Colon (tissue), 2 donors: ENCODE measurements at regions not wholly inside any gene's neighbourhood (a gene's known extent, or its start where the extent isn't known, plus 50 kb on each side); places are given as distances from the start of the nearest gene placed in this dataset.
"Not testable (repeated sequence)": the region's sequence is repeated elsewhere in the genome, so short reads cannot be mapped to it uniquely, and the experiment has no call there.

Experiments
- FAIRE-seq: peaks from 2 replicates; lab custom pipeline; 2012; peaks lifted over from hg19 to GRCh38; lab: Jason Lieb, UNC
- donor health status: control.
- donor health status: control.

DNA sequence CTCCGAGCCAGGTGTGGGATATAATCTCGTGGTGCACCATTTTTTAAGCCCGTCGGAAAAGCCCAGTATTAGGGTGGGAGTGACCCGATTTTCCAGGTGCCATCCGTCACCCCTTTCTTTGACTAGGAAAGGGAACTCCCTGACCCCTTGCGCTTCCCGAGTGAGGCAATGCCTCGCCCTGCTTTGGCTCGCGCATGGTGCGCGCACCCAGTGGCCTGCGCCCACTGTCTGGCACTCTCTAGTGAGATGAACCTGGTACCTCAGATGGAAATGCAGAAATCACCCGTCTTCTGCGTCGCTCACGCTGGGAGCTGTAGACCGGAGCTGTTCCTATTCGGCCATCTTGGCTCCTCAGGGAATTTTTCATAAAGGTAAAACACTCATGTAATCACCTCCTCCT lies 63.9 kb downstream of the RWDD3 start:
- FAIRE-seq: not testable (repeated sequence)

DNA sequence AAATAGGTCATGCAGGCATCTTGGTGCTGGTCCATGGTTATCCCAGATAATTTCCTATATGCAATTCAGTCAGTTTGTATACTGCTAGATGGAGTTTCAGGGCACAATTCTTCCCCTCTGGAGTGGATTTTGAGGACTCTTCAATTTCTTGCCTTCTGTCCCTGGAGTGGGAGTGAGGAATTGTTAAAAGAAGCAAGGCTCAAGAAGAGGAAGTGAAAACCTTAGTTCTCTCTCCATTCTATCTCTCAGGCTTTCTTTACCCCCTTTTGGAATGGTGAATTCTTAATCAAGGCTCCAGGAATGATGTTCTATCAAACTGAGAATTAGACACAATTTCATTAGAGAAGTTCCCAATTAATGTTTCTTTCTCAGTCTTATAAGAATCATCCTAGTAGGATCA lies 67.1 kb downstream of the RWDD3 start:
- no peak for FAIRE-seq

DNA sequence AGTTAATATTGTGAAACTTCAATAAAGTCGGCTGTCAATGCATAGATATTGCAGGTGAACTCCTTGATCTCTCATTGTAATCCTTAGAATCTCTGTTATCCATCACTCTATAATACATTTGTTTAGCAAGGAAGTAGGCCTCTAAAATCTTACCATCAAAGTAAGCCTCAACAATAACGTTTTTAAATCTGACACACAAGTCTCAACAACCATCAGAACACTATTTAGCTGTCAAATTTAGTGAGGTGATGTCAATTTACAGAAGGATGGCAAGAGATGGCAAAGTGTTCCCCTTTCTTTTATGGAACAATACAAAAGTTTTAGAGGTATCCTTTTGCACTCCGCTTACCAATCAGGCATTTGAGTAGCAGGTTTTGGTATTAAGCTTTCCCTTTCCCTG lies 67.6 kb downstream of the RWDD3 start:
- no peak for FAIRE-seq

- FAIRE-seq: no peak
These were observed 70.8 kb downstream of the RWDD3 start for GRCh38 chr1:95304803-95305202.

GRCh38 chr1:95308276-95309030 lies 74.4 kb downstream of the RWDD3 start:
- no peak for FAIRE-seq

- FAIRE-seq: no peak
These were observed 75.0 kb downstream of the RWDD3 start for GRCh38 chr1:95309031-95309471.

DNA sequence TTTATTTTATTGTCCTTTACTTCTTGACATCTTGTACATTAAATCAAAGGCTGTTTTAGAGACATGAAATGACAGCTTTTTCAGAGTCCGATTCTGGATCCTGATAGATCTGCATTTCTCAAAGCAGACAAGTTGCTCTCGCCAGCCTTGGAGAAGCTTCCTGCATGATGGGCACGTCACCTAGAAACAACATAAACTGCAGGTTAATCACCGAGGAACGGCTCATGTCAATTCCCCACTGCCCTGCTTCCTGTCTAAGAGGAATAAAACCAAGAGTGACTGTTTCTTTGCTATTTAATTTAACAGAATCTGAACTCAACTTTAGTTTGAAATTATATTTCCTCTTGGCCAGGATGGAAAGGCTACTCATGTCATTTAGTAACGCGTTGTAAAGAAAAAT lies 77.0 kb downstream of the RWDD3 start:
- no peak for FAIRE-seq

GRCh38 chr1:95311762-95312161 lies 77.8 kb downstream of the RWDD3 start:
- no peak for FAIRE-seq

- FAIRE-seq: no peak
These were observed 78.2 kb downstream of the RWDD3 start for GRCh38 chr1:95312181-95312580.

GRCh38 chr1:95313527-95313926 lies 79.5 kb downstream of the RWDD3 start:
- no peak for FAIRE-seq

- no peak for FAIRE-seq
These were observed 87.5 kb downstream of the RWDD3 start for GRCh38 chr1:95321531-95321930.

DNA sequence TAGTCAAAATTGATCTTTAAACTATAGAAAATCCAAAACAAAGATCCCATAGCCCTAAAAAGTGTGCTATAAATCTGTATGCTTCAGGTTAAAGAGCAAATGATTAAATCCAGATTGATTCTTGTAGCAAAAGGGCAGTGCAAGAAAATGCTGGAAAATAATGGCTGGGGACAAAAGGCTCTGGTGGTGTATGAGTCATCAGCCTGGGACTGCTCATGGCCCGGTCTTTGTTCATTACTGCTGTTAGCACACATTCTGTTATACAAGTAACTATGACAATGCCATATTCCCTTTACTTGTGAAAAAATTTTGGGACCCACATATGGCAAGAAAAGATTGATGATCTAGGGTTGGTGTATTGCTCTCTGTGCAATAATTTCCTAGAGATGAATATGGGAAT lies 89.1 kb downstream of the RWDD3 start:
- no peak for FAIRE-seq

DNA sequence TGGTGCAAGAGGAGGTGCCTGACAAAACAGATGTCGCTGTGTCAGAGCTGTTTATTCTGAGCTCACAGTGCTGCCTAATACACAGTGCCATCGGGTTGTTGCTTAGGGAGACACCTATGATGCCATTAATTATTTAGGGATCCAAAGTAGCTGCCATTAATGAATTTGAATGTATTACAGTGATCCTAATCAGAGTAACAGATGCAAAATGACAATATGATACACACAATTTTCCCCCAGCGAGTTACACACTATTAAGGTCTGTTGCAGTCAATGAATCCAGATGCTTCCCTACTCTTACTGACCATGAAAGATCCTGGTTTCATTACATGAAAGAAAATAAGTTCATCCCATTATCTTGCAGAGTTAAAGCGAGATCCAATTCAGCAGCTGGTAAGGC lies 91.3 kb downstream of the RWDD3 start:
- no peak for FAIRE-seq

GRCh38 chr1:95326023-95326422 lies 92.0 kb downstream of the RWDD3 start:
- FAIRE-seq: no peak

GRCh38 chr1:95332754-95333153 lies 98.7 kb downstream of the RWDD3 start:
- FAIRE-seq: no peak

GRCh38 chr1:95339377-95339776 lies 105.4 kb downstream of the RWDD3 start:
- no peak for FAIRE-seq

DNA sequence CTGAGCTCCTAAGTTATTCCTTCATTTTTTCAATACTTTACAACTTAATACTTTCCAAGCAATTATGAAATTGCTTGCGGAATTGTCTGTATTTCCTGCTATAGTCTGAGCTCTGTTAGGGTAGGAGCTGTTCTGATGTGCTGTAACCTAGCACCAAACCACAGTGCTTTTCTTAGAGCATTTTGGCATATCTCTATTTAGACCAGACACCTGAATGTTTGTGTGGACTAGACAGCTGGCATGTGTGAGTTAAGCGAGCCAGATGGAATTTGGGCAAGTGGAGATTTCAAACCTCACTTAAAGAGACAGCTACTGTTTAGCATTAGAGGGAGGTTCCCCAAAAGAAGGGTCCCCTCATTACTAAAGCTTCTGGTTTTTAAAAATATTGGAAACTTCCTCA lies 106.1 kb downstream of the RWDD3 start:
- no peak for FAIRE-seq

GRCh38 chr1:95352767-95353166 lies 118.8 kb downstream of the RWDD3 start:
- FAIRE-seq: no peak

DNA sequence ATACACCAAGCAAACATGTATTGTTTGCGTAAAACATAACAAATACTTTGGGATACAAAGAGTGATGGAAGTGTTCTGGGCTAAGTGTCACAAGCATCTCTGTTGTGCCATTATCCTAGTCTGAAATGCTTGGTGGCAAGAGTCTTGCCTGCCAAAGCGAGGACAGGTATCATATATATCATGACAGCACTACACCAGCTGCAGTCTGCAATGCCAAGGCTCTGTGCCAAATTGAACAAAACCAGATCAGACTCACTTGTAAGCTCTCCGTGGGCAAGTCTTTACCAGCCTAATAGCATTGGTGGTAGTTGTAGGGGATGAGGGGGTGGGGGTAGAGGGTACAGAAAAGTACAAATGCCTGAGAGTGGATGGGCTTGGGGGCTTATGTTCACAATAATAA lies 119.2 kb downstream of the RWDD3 start:
- no peak for FAIRE-seq

DNA sequence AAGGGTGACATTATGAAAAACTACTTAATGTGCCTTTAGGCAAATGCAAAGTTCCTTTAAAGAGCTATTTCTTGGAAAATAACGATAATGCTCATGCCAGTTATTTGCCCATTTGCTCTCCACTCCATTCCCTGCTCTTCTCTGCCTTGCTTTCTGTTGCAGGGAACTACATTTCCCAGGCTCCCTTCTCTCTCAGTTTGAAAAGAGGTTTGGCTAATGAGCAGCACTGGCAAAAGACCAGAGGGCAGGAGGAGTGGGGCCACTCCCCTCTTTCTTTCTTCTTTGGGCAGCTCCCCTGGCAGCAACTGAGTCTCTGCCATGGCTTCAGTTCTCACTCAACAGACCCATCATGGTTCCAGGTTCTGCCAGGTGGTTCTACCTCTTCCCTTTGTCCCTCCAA lies 130.5 kb downstream of the RWDD3 start:
- no peak for FAIRE-seq

DNA sequence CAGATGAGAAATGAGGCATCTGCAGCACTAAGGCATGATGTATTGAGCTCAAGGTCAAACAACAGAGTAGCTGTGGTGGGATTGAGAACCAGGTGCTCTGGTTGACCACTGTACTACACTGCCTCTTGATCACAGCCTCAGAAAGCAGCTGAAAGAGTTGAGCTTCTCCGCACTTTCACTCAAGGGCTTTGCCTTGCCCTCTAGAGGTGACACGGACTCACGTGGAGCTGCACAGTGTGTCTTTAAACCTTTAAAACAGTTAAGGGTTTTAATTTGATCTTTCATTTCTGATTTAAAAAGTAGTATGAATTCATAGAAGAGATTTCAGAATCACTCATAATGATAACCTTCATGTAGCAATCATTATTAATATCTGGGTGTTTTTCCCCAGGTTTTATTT lies 132.5 kb downstream of the RWDD3 start:
- no peak for FAIRE-seq

DNA sequence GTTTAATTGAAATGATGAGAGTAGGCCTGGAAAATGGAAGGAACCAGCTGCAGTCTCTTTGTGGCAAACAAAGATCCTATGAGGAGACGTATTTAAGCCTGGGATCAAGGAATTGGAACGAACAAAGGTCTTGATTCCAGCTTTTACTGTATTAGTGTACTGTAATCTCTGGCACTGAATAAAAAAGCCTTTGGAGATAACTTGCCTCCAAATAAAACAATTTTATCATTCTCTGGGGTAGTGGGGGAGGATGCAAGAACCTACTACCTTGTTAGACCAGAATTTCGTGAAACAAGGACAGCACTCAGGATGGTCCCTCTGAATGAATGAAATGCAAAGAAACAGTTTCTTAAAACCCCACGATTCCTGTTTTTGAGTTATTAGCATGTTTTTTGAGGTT lies 134.2 kb downstream of the RWDD3 start:
- no peak for FAIRE-seq

DNA sequence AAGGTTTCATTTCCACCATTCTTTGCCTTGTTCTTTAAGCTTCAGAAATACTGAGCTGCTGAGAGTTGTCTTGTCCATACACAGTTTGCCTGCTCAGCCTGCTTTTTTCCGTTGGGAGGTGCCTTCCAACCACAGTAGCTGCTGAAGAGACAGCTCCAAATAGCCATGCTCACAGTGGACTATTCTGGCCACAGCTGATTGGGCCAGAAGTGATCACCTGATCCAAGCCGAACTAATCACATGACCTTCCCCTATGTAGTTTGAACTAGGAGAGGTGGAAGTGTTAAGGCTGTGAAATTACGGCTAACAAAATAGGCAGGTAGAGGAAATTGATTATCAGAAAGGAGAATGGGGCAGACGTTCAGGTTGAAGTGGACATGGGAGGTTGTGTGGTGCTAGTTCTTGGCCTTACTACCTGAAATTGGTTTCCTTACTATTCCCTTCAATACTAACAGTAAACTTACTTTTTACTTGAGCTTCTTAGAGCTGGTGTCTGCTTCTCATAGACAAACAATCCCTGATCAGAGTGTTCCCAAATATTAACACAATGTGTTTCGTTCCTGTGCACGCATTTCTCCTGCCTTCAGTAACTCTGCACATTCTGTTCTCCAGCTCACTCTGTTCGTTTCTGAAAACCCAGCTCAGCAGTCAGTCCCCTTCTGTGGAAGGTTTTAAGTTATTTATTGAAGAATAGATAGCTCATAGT lies 136.1 kb downstream of the RWDD3 start:
- FAIRE-seq: no peak
